Cardiac fibroblast (primary cell): ENCODE measurements at regions not wholly inside any gene's neighbourhood (a gene's known extent, or its start where the extent isn't known, plus 50 kb on each side); places are given as distances from the start of the nearest gene placed in this dataset.

Source experiments
- DNase-seq, 2 donors: peaks; one replicate each; pipeline versions ENCODE4 v3.0.0 to v3.0.0-alpha.2; 2010; ENCODE audit warnings: low read depth in 2 of 2
- H3K4me3 ChIP-seq, 2 donors: replicated peaks in 1 of 2; 1 replicate in 1 of 2; 2 replicates in 1 of 2; pipeline ENCODE4 v1.5.1; 2011; ENCODE audit warnings: low read depth in 2 of 2, low read length in 2 of 2, mild to moderate bottlenecking in 2 of 2, moderate library complexity in 1 of 2
- CTCF ChIP-seq: IDR thresholded peaks from one replicate; pipeline ENCODE4 v1.5.1; 2011; ENCODE audit warnings: low read depth, mild to moderate bottlenecking, low read length, inconsistent platforms

GRCh38 chr1:29901624-29902325, 665.5 kb downstream of the PTPRU start:
- H3K4me3 ChIP-seq = no peak overlapping the region
- DNase-seq = no peak
- no peak for TF ChIP-seq CTCF

- H3K4me3 ChIP-seq = no peak overlapping the region
- TF ChIP-seq CTCF = no peak
- DNase-seq = no peak
These were observed 664.4 kb downstream of the PTPRU start for GRCh38 chr1:29900712-29901111.

GRCh38 chr1:29900104-29900679, 663.9 kb downstream of the PTPRU start:
- DNase-seq = no peak
- no peak overlapping the region for H3K4me3 ChIP-seq
- TF ChIP-seq CTCF = no peak

GRCh38 chr1:29896791-29897714, 660.7 kb downstream of the PTPRU start:
- no peak overlapping the region for H3K4me3 ChIP-seq
- no peak for TF ChIP-seq CTCF
- DNase-seq = no peak

- H3K4me3 ChIP-seq = no peak overlapping the region
- no peak for DNase-seq
- no peak for TF ChIP-seq CTCF
These were observed 660.0 kb downstream of the PTPRU start for GRCh38 chr1:29896300-29896699.

- no peak for TF ChIP-seq CTCF
- no peak overlapping the region for H3K4me3 ChIP-seq
- DNase-seq = no peak
These were observed 658.9 kb downstream of the PTPRU start for GRCh38 chr1:29895201-29895600.
